SK-N-SH treated with all-trans-retinoic acid at 6 μM for 48 hours (cell line): ENCODE measurements at regions not wholly inside any gene's neighbourhood (a gene's known extent, or its start where the extent isn't known, plus 50 kb on each side); places are given as distances from the start of the nearest gene placed in this dataset.

Experiments used
- ATAC-seq: fragments of 200-7000 bp; cut with Tn5 transposase; 3 replicates; pipeline ENCODE4 v1.9.1; 2020; ENCODE audit warnings: mild to moderate bottlenecking, moderate library complexity
- ARNTL ChIP-seq: fragments of 450-650 bp; formaldehyde crosslinking; IDR thresholded peaks from 2 replicates; pipeline ENCODE4 v1.5.0; 2020; ENCODE audit warnings: low read depth, mild to moderate bottlenecking, moderate library complexity, borderline replicate concordance
- BACH2 ChIP-seq: fragments of 250-450 bp; sonication (Bioruptor Pico); IDR thresholded peaks from 2 replicates; pipeline ENCODE4 v1.9.0; 2021; ENCODE audit warnings: mild to moderate bottlenecking, borderline replicate concordance
- CREB5 ChIP-seq: fragments of 250-450 bp; sonication (Bioruptor Pico); IDR thresholded peaks from 2 replicates; pipeline ENCODE4 v1.5.1; 2020; ENCODE audit warnings: low read depth, mild to moderate bottlenecking, moderate library complexity
- CSDC2 ChIP-seq: fragments of 250-450 bp; sonication (Bioruptor Pico); IDR thresholded peaks from 2 replicates; pipeline ENCODE4 v1.5.0; 2020; ENCODE audit warnings: mild to moderate bottlenecking, moderate library complexity
- CSRNP3 ChIP-seq: fragments of 250-450 bp; sonication (Bioruptor Pico); IDR thresholded peaks from 2 replicates; pipeline ENCODE4 v1.5.1; 2021; ENCODE audit warnings: mild to moderate bottlenecking, moderate library complexity
- ESRRG ChIP-seq: fragments of 250-450 bp; sonication (Bioruptor Pico); IDR thresholded peaks from 2 replicates; pipeline ENCODE4 v1.6.1; 2021; ENCODE audit warnings: mild to moderate bottlenecking
- GLIS3 ChIP-seq: fragments of 250-450 bp; sonication (Bioruptor Pico); IDR thresholded peaks from 2 replicates; pipeline ENCODE4 v1.5.0; 2020; ENCODE audit warnings: mild to moderate bottlenecking, moderate library complexity
- ISL1 ChIP-seq: fragments of 250-450 bp; sonication (Bioruptor Pico); IDR thresholded peaks from 2 replicates; pipeline ENCODE4 v2.1.2; 2022; ENCODE audit warnings: mild to moderate bottlenecking, moderate library complexity
- OSR1 ChIP-seq: fragments of 250-450 bp; sonication (Bioruptor Pico); IDR thresholded peaks from 2 replicates; pipeline ENCODE4 v1.8.0; 2022; ENCODE audit warnings: moderate library complexity, mild to moderate bottlenecking, inconsistent platforms
- PATZ1 ChIP-seq: fragments of 250-450 bp; sonication (Bioruptor Pico); IDR thresholded peaks from 2 replicates; pipeline ENCODE4 v1.8.0; 2020; ENCODE audit warnings: mild to moderate bottlenecking, moderate library complexity, borderline replicate concordance
- POU6F1 ChIP-seq: fragments of 250-450 bp; sonication (Bioruptor Pico); IDR thresholded peaks from 2 replicates; pipeline ENCODE4 v1.8.0; 2021; ENCODE audit warnings: low read depth, mild to moderate bottlenecking, moderate library complexity, borderline replicate concordance
- PPARA ChIP-seq: fragments of 250-450 bp; sonication (Bioruptor Pico); IDR thresholded peaks from 2 replicates; pipeline ENCODE4 v1.5.0; 2020; ENCODE audit warnings: mild to moderate bottlenecking, borderline replicate concordance
- RARB ChIP-seq: fragments of 250-450 bp; sonication (Bioruptor Pico); IDR thresholded peaks from 2 replicates; pipeline ENCODE4 v1.8.0; 2021; ENCODE audit warnings: mild to moderate bottlenecking, moderate library complexity
- SNAI2 ChIP-seq: fragments of 250-450 bp; sonication (Bioruptor Pico); IDR thresholded peaks from 2 replicates; pipeline ENCODE4 v1.5.0; 2020; ENCODE audit warnings: mild to moderate bottlenecking, moderate library complexity
- TCF4 ChIP-seq: fragments of 250-450 bp; sonication (Bioruptor Pico); IDR thresholded peaks from 2 replicates; pipeline ENCODE4 v1.8.0; 2021; ENCODE audit warnings: mild to moderate bottlenecking, moderate library complexity, borderline replicate concordance
- TOX ChIP-seq: fragments of 250-450 bp; sonication (Bioruptor Pico); IDR thresholded peaks from 2 replicates; pipeline ENCODE4 v1.8.0; 2021; ENCODE audit warnings: mild to moderate bottlenecking, moderate library complexity, borderline replicate concordance
- TSHZ2 ChIP-seq: fragments of 250-450 bp; sonication (Bioruptor Pico); IDR thresholded peaks from 2 replicates; pipeline ENCODE4 v1.5.0; 2020; ENCODE audit warnings: mild to moderate bottlenecking, moderate library complexity
- ZC3H10 ChIP-seq: fragments of 250-450 bp; sonication (Bioruptor Pico); IDR thresholded peaks from 2 replicates; pipeline ENCODE4 v1.5.1; 2021; ENCODE audit warnings: mild to moderate bottlenecking, moderate library complexity
- ZFP3 ChIP-seq: fragments of 250-450 bp; sonication (Bioruptor Pico); IDR thresholded peaks from 2 replicates; pipeline ENCODE4 v1.5.0; 2020; ENCODE audit warnings: mild to moderate bottlenecking, moderate library complexity
- ZFP30 ChIP-seq: fragments of 450-650 bp; formaldehyde crosslinking; IDR thresholded peaks from 2 replicates; pipeline ENCODE4 v1.5.0; 2022; ENCODE audit warnings: mild to moderate bottlenecking, moderate library complexity
- ZNF565 ChIP-seq: fragments of 450-650 bp; formaldehyde crosslinking; conservative IDR thresholded peaks from 2 replicates; pipeline ENCODE4 v1.5.0; 2020; ENCODE audit warnings: low read depth, mild to moderate bottlenecking, moderate library complexity
- ZNF70 ChIP-seq: fragments of 450-650 bp; formaldehyde crosslinking; IDR thresholded peaks from 2 replicates; pipeline ENCODE4 v1.5.0; 2020; ENCODE audit warnings: mild to moderate bottlenecking, moderate library complexity
- ZNF8 ChIP-seq: fragments of 450-650 bp; formaldehyde crosslinking; IDR thresholded peaks from 2 replicates; pipeline ENCODE4 v1.5.0; 2020; ENCODE audit warnings: mild to moderate bottlenecking, moderate library complexity

- no peak for TF ChIP-seq RARB
- TF ChIP-seq CSDC2: no peak
- TF ChIP-seq CREB5 (CRISPR knock-in tag): no peak
- TF ChIP-seq ZC3H10 (CRISPR knock-in tag): no peak
- no peak for TF ChIP-seq ISL1 (CRISPR knock-in tag)
- no peak for TF ChIP-seq ESRRG
- no peak for TF ChIP-seq ZFP30
- no peak for TF ChIP-seq ARNTL (CRISPR knock-in tag)
- ATAC-seq: no peak
Measured at GRCh38 chr5:5675511-5675910, 253.0 kb downstream of the ICE1 start.

GRCh38 chr5:5671823-5672222, 249.3 kb downstream of the ICE1 start:
- no peak for TF ChIP-seq PPARA
- TF ChIP-seq ZC3H10 (CRISPR knock-in tag): no peak
- no peak for TF ChIP-seq ARNTL (CRISPR knock-in tag)
- no peak for TF ChIP-seq CSRNP3 (CRISPR knock-in tag)
- no peak for TF ChIP-seq RARB
- TF ChIP-seq ZFP30: no peak
- TF ChIP-seq TCF4 (CRISPR knock-in tag): no peak
- TF ChIP-seq TSHZ2 (CRISPR knock-in tag): no peak
- no peak for ATAC-seq

- no peak for TF ChIP-seq ZC3H10 (CRISPR knock-in tag)
- TF ChIP-seq ZNF8 (CRISPR knock-in tag): no peak
- TF ChIP-seq SNAI2: no peak
- TF ChIP-seq BACH2 (CRISPR knock-in tag): no peak
- TF ChIP-seq PPARA: no peak
- TF ChIP-seq TSHZ2 (CRISPR knock-in tag): no peak
- TF ChIP-seq TCF4 (CRISPR knock-in tag): no peak
- TF ChIP-seq CSDC2: no peak
- TF ChIP-seq TOX (CRISPR knock-in tag): no peak
- TF ChIP-seq PATZ1: no peak
- no peak for TF ChIP-seq CREB5 (CRISPR knock-in tag)
- no peak for TF ChIP-seq OSR1 (CRISPR knock-in tag)
- TF ChIP-seq ISL1 (CRISPR knock-in tag): no peak
- no peak for TF ChIP-seq GLIS3
- no peak for TF ChIP-seq ZNF565 (CRISPR knock-in tag)
- TF ChIP-seq ESRRG: no peak
- no peak for TF ChIP-seq ZNF70 (CRISPR knock-in tag)
- no peak for TF ChIP-seq POU6F1 (CRISPR knock-in tag)
- TF ChIP-seq ZFP30: no peak
- no peak for TF ChIP-seq ZFP3 (CRISPR knock-in tag)
- no peak for ATAC-seq
Measured at GRCh38 chr5:5667136-5667554, 244.7 kb downstream of the ICE1 start.
